ENCODE measurements at regions not wholly inside any gene's neighbourhood (a gene's known extent, or its start where the extent isn't known, plus 50 kb on each side); places are given as distances from the start of the nearest gene placed in this dataset.

GRCh38 chr18:73144030-73144429, 276.2 kb upstream of the NETO1 start:
- peaks cover 4% of the 10 kb centered on the region for H3K9me3 ChIP-seq (ENCODE audit: low read depth, low read length, poor library complexity, severe bottlenecking)
- no peak for DNase-seq (ENCODE audit: low spot score)
- intact Hi-C loops (cut with micrococcal nuclease; ENCODE audit: unreplicated experiment): no loop called here
- H3K27me3 ChIP-seq (replicated peaks; ENCODE audit: insufficient read depth, low read depth, low read length, poor library complexity): no peaks in the 10 kb centered on the region
- H3K36me3 ChIP-seq (ENCODE audit: insufficient read depth, low read length, poor library complexity, severe bottlenecking): no peaks in the 10 kb centered on the region
- TF ChIP-seq CTCF (conservative IDR thresholded peaks at IDR 0.05; ENCODE audit: low read depth, low read length): no peak
- TF ChIP-seq EZH2 (IDR thresholded peaks at IDR 0.05; ENCODE audit: borderline replicate concordance, low read depth, low read length, poor library complexity, severe bottlenecking): no peak
- no peak overlapping the region for H3K27ac ChIP-seq (ENCODE audit: low read depth, low read length, poor library complexity, severe bottlenecking)
- H3K4me3 ChIP-seq (ENCODE audit: low read depth, low read length, poor library complexity, severe bottlenecking): no peak overlapping the region
- BruUV-seq (replicated peaks): no TSS peak
- POLR2A ChIA-PET (ENCODE audit: low non-redundant PET): no interaction called here
- CTCF ChIA-PET: no interaction called here
- no peaks in the 10 kb centered on the region for H3K4me1 ChIP-seq (ENCODE audit: insufficient read depth, low read length, poor library complexity, severe bottlenecking)

- no peaks in the 10 kb centered on the region for H3K27me3 ChIP-seq (replicated peaks; ENCODE audit: insufficient read depth, low read depth, low read length, poor library complexity)
- H3K4me1 ChIP-seq (ENCODE audit: insufficient read depth, low read length, poor library complexity, severe bottlenecking): no peaks in the 10 kb centered on the region
- no peaks in the 10 kb centered on the region for H3K36me3 ChIP-seq (ENCODE audit: insufficient read depth, low read length, poor library complexity, severe bottlenecking)
- ChIA-PET CTCF (no interaction called here), POLR2A (ENCODE audit: low non-redundant PET) (no interaction called here)
- no peak overlapping the region for H3K27ac ChIP-seq (ENCODE audit: low read depth, low read length, poor library complexity, severe bottlenecking)
- H3K4me3 ChIP-seq (ENCODE audit: low read depth, low read length, poor library complexity, severe bottlenecking): no peak overlapping the region
- BruUV-seq (replicated peaks): no TSS peak
- no peaks in the 10 kb centered on the region for H3K9me3 ChIP-seq (ENCODE audit: low read depth, low read length, poor library complexity, severe bottlenecking)
- intact Hi-C loops (cut with micrococcal nuclease; ENCODE audit: unreplicated experiment): loop anchor here (10.0 kb wide), 1 partner anchor 371 kb away; no protein-coding TSS in a partner anchor
- TF ChIP-seq CTCF (conservative IDR thresholded peaks at IDR 0.05; ENCODE audit: low read depth, low read length) (peak; percentile 38; the same call in 1 of the 2 replicates), EZH2 (IDR thresholded peaks at IDR 0.05; ENCODE audit: borderline replicate concordance, low read depth, low read length, poor library complexity, severe bottlenecking) (no peak)
- peak; percentile 5 for DNase-seq (ENCODE audit: low spot score)
Observed at GRCh38 chr18:73136134-73136533, 268.3 kb upstream of the NETO1 start.

- Histone ChIP-seq H3K4me3 (ENCODE audit: low read depth, low read length, poor library complexity, severe bottlenecking) (no peak overlapping the region), H3K4me1 (ENCODE audit: insufficient read depth, low read length, poor library complexity, severe bottlenecking) (no peaks in the 10 kb centered on the region), H3K9me3 (ENCODE audit: low read depth, low read length, poor library complexity, severe bottlenecking) (peaks cover 2% of the 10 kb centered on the region), H3K36me3 (ENCODE audit: insufficient read depth, low read length, poor library complexity, severe bottlenecking) (no peaks in the 10 kb centered on the region), H3K27ac (ENCODE audit: low read depth, low read length, poor library complexity, severe bottlenecking) (no peak overlapping the region), H3K27me3 (replicated peaks; ENCODE audit: insufficient read depth, low read depth, low read length, poor library complexity) (no peaks in the 10 kb centered on the region)
- no peak for TF ChIP-seq EZH2 (IDR thresholded peaks at IDR 0.05; ENCODE audit: borderline replicate concordance, low read depth, low read length, poor library complexity, severe bottlenecking)
- TF ChIP-seq CTCF (conservative IDR thresholded peaks at IDR 0.05; ENCODE audit: low read depth, low read length): no peak
- POLR2A ChIA-PET (ENCODE audit: low non-redundant PET): no interaction called here
- intact Hi-C loops (cut with micrococcal nuclease; ENCODE audit: unreplicated experiment): no loop called here
- no TSS peak for BruUV-seq (replicated peaks)
- CTCF ChIA-PET: no interaction called here
- no peak for DNase-seq (ENCODE audit: low spot score)
Observed at GRCh38 chr18:73124175-73124574, 256.4 kb upstream of the NETO1 start.

Data from A673 (cell line).